GM20431 (cell line): ENCODE measurements at regions not wholly inside any gene's neighbourhood (a gene's known extent, or its start where the extent isn't known, plus 50 kb on each side); places are given as distances from the start of the nearest gene placed in this dataset.
"Not testable (repeated sequence)": the region's sequence is repeated elsewhere in the genome, so short reads cannot be mapped to it uniquely, and the experiment has no call there.

Experiments
- in situ Hi-C: fragments of 300-500 bp; cut with MseI, MboI; formaldehyde crosslinking; loops from one replicate; pipeline ENCODE4 v1.15.0; 2020; ENCODE audit warnings: low sequenced_read_pairs; ENCODE audit not compliant: unreplicated experiment

DNA sequence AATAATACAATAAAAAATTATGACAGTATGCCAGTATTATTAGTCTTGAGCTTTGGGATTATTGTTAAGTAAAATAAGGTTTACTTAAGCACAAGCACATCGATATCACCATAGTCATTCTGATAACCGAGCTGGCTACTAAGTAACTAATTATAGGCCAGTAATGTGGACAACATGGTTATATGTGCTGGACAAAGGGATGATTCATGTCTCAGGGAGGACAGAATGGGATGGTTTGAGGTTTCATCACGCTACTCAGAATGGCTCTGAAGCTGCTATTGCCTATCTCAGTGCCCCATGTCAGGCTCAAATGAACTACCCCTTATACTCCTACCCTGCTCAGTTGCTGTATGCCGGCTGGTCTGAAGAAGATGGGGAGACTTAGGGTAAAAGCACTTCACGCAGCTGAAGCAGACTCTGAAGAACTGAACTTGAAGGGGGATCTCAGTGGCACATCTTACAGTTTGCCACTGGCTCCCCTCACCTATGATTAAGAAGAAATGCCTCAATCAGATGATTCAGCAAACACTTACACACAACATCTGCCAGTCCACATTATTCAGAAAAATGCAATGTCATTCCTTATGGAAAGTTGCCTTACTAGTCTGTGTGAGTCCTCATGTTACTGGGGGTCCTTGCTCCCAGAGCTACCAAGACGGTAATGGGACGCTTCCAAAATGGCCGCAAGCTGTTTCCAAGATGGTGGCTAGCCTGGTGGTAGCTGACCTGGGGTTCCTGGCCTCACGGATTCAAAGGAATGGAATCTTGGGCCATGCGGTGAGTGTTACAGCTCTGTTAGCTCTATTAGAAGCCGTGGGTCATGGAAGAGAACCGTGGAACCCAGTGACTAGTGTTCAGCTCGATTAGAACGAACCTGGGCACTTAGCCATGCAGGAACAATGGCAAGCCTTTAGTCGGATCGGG, 1098.6 kb downstream of the TAF11L14 start:
- in situ Hi-C loops = no loop called here

DNA sequence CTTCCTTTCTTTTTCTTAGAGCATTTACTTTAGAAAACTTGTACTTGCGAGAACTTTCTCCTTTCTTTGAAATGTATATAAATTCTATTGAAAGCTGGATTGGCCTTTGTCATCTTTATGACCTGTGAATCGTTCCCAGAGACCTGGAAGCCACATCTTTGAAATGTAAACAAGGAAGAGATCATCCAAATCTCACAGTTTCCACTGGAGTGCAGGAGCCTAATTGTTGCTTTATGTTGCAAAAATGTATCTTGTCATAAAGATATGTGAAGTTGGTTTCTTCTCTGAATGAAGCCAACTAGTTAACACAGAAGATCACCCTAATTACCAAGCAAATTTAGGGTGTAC, 1101.8 kb downstream of the TAF11L14 start:
- in situ Hi-C loops = no loop called here

DNA sequence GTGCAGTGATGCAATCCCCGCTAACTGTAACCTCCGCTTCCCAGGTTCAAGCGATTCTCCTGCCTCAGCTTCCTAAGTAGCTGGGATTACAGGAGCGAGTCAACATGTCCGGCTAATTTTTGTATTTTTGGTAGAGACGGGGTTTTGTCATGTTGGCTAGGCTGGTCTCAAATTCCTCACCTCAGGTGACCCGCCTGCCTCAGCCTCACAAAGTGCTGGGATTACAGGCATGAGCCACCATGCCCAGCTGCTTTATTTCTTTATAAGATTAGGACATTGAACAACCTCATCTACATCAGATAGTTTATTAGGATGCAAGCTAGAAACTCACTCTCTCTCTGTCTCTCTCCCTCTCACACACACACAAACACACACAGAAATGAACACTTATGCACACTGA, 1102.5 kb downstream of the TAF11L14 start:
- in situ Hi-C loops = not testable (repeated sequence)

DNA sequence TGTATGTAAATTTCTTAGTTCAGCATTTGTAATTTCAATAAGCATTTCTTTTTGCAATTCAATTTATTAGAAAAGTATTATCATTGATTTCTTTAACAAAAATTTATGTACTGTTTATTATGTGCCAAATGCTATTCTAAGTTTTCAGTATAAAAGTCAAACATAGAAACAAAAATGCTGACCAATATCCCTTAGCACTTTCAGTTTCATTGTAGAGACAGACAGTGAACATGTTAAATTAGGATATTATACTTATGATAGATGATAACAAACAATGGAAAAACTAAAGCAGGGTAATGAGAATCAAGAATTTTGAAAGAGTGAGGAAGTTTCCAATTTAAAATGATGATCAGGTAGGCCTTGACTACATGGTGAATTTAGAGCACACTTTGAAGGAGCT, 1106.0 kb downstream of the TAF11L14 start:
- in situ Hi-C loops = no loop called here

DNA sequence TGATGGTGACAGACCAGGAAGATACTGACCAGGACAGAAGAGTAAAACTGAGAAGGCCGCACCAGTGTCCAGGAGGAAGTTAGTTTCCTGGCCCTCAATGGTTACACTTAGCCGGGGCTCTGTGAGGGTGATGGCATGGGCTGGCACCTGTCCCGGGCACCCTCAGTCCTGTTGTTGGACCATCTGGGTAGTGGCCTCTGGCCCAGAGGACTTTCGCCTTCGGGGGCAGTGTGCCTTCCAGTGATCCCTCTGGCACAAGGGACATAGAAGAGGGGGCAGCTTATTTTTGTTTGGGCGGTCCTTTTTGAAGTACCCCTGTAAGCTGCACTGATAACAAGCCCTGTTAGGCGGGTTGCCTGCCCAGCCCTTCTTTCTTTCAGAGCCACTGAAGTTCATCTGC, 1108.6 kb downstream of the TAF11L14 start:
- in situ Hi-C loops = no loop called here

DNA sequence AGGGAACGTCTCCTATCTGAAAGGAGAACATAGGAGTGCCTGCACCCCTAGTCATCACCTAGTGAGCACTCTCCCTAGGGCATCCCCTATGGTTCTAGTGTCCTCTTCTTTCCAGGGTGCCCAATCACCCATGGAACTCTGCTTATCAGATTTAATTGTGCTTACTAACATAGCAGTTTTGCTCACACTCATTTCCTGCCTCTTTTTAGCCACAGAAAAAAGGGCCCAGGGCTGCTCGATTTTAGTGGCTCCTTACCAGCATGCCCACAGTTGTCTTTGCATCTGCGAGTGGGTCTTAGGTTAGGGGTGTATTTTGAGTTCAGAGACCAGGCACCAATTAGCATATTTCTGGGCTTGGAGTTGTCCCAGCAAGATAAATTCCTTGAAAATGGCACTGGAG, 1110.2 kb downstream of the TAF11L14 start:
- in situ Hi-C loops = no loop called here

DNA sequence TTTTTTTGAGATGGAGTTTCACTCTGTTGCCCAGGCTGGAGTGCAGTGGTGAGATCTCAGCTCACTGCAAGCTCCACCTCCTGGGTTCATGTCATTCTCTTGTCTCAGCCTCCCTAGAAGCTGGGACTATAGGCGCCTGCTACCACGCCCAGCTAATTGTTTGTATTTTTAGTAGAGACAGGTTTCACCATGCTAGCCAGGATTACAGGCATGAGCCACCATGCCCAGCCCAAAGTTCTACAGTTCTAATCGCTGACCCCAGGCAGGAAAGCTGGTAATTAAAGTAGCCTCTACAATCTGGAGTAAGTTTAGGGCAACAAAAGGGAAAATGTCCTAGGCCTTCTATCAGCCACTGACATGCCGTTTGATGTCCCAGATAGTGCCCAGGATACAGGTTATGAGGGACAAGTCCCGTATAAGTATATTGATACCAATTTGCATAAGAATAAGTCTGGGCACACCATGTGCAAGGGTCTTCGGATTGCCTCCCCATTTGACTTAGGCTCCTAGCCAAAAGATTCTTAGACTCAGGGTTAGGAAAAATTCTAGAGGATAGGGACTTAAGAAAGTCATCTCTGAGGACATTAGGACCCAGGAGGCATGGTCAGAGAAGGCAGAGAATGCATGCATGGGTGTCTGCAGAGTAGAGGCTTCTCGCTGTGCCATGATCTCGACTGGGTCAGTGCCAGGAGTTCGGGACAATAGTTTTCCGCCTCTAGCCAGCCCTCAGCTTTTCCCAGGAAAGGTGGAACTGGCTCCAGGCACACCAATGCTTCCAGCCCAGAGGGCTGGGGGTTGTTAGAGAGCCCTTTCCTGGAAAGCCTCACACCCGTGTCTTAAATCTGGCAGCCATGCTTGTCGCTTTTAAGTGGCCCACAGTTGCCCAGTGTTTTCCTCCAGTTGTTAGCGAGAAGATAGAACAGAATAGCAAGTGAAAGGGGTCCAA, 1111.1 kb downstream of the TAF11L14 start:
- in situ Hi-C loops = no loop called here

DNA sequence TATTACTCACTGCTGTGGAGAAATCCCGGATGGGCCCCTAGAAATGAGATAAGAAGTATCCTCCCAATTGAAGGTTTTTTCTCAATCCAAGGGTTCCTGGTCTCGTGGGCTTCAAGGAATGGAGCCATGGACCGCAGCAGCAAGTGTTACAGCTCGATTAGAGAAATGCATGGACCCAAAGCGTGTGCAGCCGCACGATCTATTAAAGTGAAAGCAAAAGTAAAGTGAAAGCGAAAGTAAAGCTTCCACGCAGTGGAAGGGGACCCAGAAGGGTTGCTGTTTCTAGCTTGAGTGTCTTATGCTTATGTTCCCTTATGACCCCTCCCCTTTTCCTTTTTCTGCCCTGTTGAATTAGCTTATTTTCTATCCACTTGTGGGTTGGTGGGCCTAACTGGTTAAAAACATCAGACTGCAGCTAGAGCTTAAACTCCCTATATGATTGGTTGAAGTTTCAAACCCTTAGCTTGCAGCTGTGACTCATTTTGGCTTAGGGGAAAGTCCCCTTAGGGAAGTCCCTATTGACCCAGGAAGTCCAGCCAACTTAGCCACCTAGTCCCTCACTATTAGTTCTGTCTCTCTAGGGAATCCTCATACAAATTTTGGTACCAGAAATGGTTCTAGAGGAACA, 1111.8 kb downstream of the TAF11L14 start:
- in situ Hi-C loops = no loop called here

DNA sequence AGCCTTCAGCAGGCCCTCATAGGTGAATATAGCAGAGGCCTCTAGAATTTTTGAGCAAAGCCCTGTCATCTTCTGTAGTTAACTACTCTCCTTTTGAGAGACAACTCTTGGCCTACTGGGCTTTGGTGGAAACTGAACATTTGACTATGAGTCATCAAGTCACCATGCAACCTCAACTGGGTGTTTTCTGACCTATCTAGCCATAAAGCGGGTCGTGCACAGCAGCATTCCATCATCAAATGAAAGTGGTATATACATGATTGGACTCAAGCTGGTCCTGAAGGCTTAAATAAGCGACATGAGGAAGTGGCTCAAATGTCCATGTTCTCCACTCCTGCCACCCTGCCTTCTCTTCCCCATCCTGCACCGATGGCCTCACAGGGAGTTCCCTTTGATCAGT, 1115.5 kb downstream of the TAF11L14 start:
- in situ Hi-C loops = no loop called here

DNA sequence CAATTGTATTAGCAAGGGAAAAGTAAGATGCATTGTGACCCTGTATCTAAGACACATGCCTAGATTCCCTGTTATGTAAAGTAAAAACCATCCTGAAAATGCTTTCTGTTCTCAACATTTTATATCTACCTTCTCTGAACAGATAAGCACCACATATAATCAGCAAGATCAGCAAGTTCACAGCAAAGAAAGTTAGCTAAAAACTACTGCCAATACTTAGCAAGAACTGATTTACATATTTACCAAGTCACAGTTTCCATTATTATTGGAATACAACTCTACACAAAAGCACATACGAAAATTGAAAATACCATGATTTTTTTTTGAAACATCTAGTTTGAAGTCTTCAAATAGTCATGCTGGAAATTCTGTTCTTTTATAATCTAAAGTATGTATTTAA, 1118.1 kb downstream of the TAF11L14 start:
- in situ Hi-C loops = no loop called here

DNA sequence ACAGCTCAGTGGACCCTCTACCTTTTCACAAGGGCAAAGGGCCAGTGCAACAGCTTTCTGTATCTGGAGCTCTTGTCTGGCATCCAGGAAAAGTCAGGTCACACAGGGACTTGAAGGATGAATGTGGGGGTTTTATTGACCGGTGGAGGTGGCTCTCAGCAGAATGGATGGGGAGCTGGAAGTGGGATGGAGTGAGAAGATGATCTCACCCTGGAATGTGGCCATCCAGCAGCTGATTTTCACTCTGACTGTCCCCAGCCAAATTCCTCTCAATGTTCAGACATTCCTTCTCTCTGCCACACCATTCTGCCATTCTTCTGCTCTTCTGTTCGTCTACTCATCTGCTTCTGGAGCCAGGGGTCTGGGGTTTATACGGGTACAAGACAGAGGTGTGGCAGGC, 1119.9 kb downstream of the TAF11L14 start:
- in situ Hi-C loops = no loop called here

DNA sequence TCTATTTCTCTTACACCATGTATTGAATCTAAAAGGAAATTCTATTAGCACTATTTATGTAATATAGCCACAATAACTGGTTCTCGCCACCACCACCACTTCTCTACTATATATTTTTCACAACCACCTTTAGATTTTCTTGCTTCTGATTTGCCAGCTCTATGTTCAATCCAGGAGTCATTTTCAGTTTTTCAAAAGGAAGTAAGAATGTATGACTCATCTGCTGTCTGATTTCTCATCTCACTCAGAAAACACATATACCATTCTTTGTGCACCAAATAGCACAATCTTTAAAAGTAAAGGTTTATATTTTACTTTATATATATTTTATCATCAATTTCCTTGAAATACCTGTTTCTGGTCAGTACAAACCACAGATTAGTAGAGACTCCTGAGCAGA, 1127.5 kb downstream of the TAF11L14 start:
- in situ Hi-C loops = no loop called here

DNA sequence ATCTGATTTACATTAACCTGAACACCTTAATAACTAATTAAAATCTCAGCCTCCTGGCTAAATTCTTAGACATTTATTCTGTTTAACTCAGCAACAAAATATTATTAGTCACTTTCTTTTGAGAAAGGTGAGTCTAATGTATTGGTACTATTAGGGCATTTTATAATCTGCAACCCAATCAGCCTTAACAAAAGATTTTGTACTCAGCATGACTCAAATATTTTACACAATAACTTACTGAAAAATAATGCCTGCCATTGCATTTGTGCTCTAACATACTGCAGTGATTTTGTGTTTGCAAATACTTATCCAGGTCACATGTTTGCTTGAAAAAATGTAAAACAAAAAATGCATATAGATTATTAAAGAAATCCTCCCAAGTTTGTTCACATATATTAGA, 1129.9 kb downstream of the TAF11L14 start:
- in situ Hi-C loops = no loop called here

DNA sequence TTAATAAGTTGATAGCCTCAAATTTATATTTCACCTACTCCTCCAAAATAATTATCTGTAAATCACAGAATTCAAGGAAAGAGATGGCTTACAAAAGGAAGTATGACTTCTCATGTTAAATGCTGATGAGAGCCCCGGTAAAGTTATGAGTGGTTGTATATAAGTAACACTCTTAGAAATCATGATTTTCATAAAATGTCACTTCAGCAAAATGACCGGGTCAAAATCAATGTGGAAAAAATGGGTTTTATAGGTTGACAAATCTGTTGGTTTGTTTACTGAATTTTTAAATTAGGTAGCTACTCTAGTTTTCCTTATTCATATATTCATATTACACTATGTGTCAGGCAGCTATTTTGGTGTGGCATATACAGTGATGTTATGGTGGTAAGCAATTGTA, 1131.0 kb downstream of the TAF11L14 start:
- in situ Hi-C loops = no loop called here

DNA sequence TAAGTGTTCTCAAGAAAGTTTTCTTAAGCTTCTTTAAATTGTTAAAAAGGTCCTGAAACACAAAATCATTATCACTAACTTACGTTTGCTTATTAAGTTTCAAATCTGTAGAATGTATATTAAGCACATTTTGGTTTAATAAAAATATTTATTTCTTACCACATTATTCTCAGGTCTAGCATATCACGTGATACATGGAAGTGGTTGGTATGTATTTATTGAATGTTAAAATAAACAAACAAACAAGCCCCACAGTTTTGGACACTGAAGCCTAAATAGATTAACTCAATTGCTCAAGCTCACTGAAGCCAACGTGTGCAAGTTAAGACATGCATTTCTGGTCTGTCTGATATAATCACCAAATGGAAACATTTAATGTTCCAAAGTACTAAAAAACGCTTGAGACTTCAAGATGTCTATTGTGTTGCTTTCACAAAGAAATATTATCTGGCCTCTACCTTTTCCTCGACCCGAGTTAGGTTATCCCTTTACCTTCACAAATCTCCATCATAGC, 1136.9 kb downstream of the TAF11L14 start:
- in situ Hi-C loops = no loop called here

DNA sequence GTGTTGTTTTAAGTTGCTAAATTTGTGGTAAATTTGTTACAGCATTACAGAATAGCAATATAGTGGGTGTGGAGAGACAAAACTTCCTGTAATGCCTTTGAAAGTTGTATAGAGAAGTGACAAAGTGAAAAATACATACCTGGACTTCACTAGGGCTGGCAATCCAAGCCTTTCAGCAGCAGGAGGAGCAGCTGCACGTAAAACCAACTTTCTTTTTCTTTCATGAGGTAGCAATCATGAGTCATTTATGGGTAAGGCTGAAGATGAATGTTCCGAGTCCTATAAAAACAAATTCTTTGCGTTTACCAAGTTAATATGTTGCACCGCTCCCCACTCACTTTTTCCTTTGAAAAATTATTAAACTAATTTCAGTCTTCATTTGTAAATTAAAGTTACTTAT, 1138.2 kb downstream of the TAF11L14 start:
- in situ Hi-C loops = no loop called here

DNA sequence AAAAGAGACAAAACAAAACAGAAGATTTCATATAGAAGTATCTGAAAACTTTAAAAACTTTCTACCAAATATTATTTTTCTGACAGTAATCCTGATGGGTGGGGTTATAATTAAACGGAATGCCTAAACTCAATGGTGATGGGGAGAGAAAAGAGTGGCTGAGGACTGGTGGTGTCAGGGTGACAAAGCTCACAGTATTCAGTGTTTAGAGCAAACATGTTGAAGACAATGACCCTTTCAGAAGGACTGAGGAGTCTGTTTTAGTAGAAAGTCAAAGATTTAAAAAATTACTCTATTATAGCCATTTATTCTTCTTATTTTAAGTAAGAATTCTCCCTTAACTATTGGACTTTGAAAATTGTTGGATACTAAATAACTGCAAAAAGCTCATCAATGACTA, 1144.0 kb downstream of the TAF11L14 start:
- in situ Hi-C loops = no loop called here

DNA sequence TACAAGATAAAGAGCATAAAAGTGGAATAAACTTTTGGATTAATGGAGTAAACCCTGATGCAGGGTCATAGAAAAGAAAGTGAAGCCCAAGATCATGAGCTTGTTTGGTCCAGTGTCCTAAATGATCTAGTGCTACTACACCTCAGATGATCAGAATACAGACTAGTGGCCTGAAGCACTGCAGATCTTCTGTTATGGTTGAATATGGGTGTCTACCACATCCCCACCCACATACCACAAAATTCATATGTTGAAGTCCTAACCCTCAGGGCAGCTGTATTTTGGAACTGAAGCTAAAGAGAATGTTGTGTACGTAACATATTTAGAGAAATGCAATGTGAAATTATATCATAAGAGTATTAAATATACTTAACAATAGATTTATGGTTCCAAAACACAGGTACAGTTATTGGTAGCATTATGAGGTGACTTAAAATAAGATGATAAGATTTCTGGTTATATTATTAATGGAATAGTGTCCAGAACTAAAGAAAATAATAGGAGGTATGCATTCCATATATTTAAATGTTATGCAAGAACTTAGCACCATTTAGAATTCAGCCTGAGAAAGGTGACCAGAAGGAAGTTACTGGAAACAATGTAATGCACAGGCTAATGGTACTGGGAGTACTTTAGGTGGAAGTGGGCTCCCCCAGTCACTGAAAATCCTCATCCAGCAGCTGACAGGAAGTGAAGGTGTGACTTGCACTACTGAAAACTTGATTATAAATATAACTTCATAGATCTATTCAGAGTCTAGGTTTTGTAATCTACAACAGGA, 1155.1 kb downstream of the TAF11L14 start:
- in situ Hi-C loops = no loop called here

DNA sequence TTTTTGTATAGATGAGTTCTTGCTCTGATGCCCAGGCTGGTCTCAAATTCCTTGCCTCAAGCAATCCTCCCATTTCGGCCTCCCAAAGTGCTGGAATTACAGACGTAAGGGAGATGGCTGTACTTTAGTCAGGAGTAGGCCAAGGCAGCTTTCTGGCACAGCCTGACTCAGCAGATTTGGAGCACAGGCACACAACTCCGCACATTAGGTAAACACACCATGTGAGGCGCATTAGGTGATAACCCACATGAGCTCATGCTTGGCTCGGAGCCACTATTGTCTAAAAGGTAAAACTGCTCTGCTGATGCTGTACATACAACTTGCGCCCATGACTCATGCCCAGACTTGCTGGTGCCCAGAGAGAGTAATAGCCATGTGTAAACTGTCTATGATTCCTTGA, 1157.9 kb downstream of the TAF11L14 start:
- in situ Hi-C loops = no loop called here

DNA sequence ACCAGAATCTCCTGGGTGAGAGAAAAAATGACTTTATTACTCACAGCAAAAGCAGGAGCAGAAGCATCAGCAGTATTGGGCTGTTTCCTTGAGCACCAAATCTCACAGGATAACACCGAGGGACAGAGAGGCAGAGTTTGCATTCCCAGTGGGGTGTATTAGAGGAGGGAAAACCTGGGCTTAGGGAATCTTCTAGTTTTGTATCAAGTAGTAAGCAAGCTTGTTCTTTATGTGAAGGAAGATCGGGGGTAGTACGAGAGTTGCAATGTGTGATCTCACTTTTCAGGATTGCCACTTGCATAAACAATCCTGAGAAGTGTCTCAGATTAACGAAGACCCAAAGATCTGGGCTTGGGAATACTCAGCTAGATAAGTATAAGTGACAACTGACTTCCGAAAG, 1163.0 kb downstream of the TAF11L14 start:
- in situ Hi-C loops = no loop called here
